Endodermal cell (in vitro differentiated cells): ENCODE measurements at regions not wholly inside any gene's neighbourhood (a gene's known extent, or its start where the extent isn't known, plus 50 kb on each side); places are given as distances from the start of the nearest gene placed in this dataset.

Source experiments
- DNase-seq: peaks from one replicate; pipeline ENCODE4 v3.0.0-alpha.2; 2017
- H3K27ac ChIP-seq: 2 replicates; pipeline ENCODE4 v1.5.1; 2013; ENCODE audit warnings: mild to moderate bottlenecking, low read depth, low read length, moderate library complexity
- H3K27me3 ChIP-seq: 2 replicates; pipeline ENCODE4 v1.6.1; 2013; ENCODE audit warnings: mild to moderate bottlenecking, low read length, moderate library complexity; ENCODE audit not compliant: insufficient read depth, control insufficient read depth, poor library complexity, severe bottlenecking
- H3K36me3 ChIP-seq: 2 replicates; pipeline ENCODE4 v1.7.0; 2013; ENCODE audit warnings: mild to moderate bottlenecking, low read length, moderate library complexity; ENCODE audit not compliant: control insufficient read depth, insufficient read depth
- H3K4me1 ChIP-seq: one replicate; pipeline ENCODE4 v1.7.0; 2013; ENCODE audit warnings: low read length; ENCODE audit not compliant: control insufficient read depth, insufficient read depth
- H3K4me3 ChIP-seq: 2 replicates; pipeline ENCODE4 v1.5.1; 2013; ENCODE audit warnings: mild to moderate bottlenecking, low read length, moderate library complexity
- H3K9ac ChIP-seq: 2 replicates; pipeline ENCODE4 v1.6.1; 2013; ENCODE audit warnings: mild to moderate bottlenecking, low read length, moderate library complexity; ENCODE audit not compliant: poor library complexity, severe bottlenecking; ENCODE audit errors: extremely low read depth
- H3K9me3 ChIP-seq: 2 replicates; pipeline ENCODE4 v1.6.1; 2013; ENCODE audit warnings: mild to moderate bottlenecking, low read length, moderate library complexity; ENCODE audit not compliant: control insufficient read depth
- H3K27ac Mint-ChIP-seq: 2 replicates; pipeline ENCODE4 v1.8.0; 2020; ENCODE audit warnings: mixed read lengths
- H3K27me3 Mint-ChIP-seq: 2 replicates; pipeline ENCODE4 v1.8.0; 2021; ENCODE audit warnings: mild to moderate bottlenecking, mixed read lengths; ENCODE audit not compliant: insufficient read depth
- H3K36me3 Mint-ChIP-seq: 2 replicates; pipeline ENCODE4 v1.8.0; 2020; ENCODE audit warnings: low read depth, mixed read lengths
- H3K4me1 Mint-ChIP-seq: 2 replicates; pipeline ENCODE4 v1.8.0; 2020; ENCODE audit warnings: mixed read lengths
- H3K4me3 Mint-ChIP-seq: 2 replicates; pipeline ENCODE4 v1.8.0; 2020; ENCODE audit warnings: mild to moderate bottlenecking, moderate library complexity, mixed read lengths
- H3K9me3 Mint-ChIP-seq: 2 replicates; pipeline ENCODE4 v1.8.0; 2020; ENCODE audit warnings: mild to moderate bottlenecking, mixed read lengths
- WGBS, 2 experiments: methylation state at CpG; one replicate each; pipeline versions ENCODE4 v1.1.5 to v1.1.7; 2013; ENCODE audit warnings: missing lambda C conversion rate in 2 of 2, mixed read lengths in 1 of 2; ENCODE audit not compliant: insufficient coverage in 1 of 2, insufficient read length in 1 of 2; 5-methylcytosine and 5-hydroxymethylcytosine counted together
- TF ChIP-seq, protein P1 (sequence below): fragments of 200-600 bp; sonication (generic); conservative IDR thresholded peaks from 2 replicates; pipeline ENCODE4 v1.5.0; 2021; ENCODE audit warnings: antibody characterized with exemption, mild to moderate bottlenecking

DNA sequence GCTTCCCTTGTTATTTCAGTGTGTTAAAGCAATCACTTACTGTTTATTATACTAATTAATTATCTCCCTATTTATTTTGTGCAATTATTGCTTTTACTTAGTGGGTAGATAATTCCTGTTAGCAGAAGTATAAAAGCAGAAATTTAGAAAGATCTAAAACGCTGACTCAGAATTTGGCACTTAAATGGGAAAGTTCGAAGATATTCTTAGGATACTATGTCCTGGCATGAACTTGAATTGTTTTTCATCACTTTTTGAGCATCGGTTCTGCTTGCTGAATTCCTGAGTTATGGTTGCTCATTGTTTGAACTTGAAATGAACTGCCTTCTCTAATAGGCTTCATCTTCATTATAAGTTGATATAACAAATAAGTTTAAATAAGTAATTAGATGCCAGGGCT lies 325.4 kb downstream of the JRKL start:
- H3K27ac Mint-ChIP-seq: no peak overlapping the region
- Histone ChIP-seq H3K9ac (no peak overlapping the region), H3K9me3 (peaks cover 11% of the 10 kb centered on the region)

DNA sequence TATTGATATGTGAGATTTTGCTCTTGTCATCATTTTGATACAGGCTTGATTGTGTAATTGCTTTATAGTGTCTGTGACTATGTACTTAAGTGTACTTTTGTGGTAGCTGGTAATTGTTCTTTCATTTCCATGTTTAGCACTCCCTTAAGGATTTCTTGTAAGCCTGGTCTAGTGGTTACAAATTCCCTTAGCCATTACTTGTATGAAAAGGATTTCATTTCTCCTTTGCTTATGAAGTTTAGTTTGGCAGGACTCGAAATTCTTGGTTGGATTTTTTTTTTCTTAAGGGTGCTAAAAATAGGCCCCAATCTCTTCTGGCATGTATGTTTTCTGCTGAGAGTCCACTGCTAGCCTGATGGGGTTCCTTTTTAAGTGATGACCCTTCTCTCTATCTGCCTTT lies 346.8 kb downstream of the JRKL start:
- H3K9ac ChIP-seq: no peak overlapping the region
- Mint-ChIP-seq H3K4me1 (no peaks in the 10 kb centered on the region), H3K4me3 (no peak overlapping the region), H3K27me3 (no peaks in the 10 kb centered on the region), H3K36me3 (peaks cover 1% of the 10 kb centered on the region), H3K9me3 (no peaks in the 10 kb centered on the region), H3K27ac (no peak overlapping the region)
- 80% methylated on average over 1 of the region's 1 CpG; no CpG with 5 or more reads in 1 of the 2 experiments for WGBS, 2 experiments
- no peaks in the 10 kb centered on the region for H3K27me3 ChIP-seq
- DNase-seq: no peak
- no peak overlapping the region for H3K4me3 ChIP-seq
- no peaks in the 10 kb centered on the region for H3K9me3 ChIP-seq
- no peaks in the 10 kb centered on the region for H3K36me3 ChIP-seq
- no peak overlapping the region for H3K27ac ChIP-seq
- no peaks in the 10 kb centered on the region for H3K4me1 ChIP-seq
- TF ChIP-seq, protein P1, sequence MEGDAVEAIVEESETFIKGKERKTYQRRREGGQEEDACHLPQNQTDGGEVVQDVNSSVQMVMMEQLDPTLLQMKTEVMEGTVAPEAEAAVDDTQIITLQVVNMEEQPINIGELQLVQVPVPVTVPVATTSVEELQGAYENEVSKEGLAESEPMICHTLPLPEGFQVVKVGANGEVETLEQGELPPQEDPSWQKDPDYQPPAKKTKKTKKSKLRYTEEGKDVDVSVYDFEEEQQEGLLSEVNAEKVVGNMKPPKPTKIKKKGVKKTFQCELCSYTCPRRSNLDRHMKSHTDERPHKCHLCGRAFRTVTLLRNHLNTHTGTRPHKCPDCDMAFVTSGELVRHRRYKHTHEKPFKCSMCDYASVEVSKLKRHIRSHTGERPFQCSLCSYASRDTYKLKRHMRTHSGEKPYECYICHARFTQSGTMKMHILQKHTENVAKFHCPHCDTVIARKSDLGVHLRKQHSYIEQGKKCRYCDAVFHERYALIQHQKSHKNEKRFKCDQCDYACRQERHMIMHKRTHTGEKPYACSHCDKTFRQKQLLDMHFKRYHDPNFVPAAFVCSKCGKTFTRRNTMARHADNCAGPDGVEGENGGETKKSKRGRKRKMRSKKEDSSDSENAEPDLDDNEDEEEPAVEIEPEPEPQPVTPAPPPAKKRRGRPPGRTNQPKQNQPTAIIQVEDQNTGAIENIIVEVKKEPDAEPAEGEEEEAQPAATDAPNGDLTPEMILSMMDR: no peak

More for the DNA sequence above, 325.4 kb downstream of the JRKL start:
- peaks cover 7% of the 10 kb centered on the region for H3K36me3 ChIP-seq
- no peak for DNase-seq
- Mint-ChIP-seq H3K9me3 (no peaks in the 10 kb centered on the region), H3K4me3 (no peak overlapping the region), H3K27me3 (no peaks in the 10 kb centered on the region), H3K36me3 (peaks cover 7% of the 10 kb centered on the region), H3K4me1 (peaks cover 2% of the 10 kb centered on the region)
- H3K27me3 ChIP-seq: no peaks in the 10 kb centered on the region
- 93% methylated on average over 2 to 3 of the region's 3 CpGs for WGBS, 2 experiments
- no peaks in the 10 kb centered on the region for H3K4me1 ChIP-seq
- TF ChIP-seq, protein P1: no peak
- no peak overlapping the region for H3K27ac ChIP-seq
- no peak overlapping the region for H3K4me3 ChIP-seq

DNA sequence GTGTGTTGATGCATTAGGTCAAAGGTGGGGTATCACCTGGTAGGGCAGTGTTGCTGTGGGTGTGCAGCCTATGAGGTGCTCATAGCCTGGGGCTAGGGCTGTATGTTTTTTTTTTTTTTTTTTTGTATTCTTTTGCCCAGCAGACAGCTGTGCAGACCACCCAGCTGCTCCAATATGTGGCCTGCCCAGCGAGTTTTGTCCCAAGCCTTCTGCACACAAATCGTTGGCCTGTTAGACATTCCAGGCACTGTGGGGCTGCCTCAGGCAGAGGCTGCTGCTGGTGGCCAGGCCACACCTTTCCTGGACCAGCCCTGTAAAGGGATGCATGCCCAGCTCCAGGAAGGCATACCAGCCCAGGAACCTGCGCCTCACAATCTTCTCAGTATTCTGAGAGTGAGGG lies 348.5 kb downstream of the JRKL start:
- H3K9me3 Mint-ChIP-seq: peaks cover 2% of the 10 kb centered on the region
- no peaks in the 10 kb centered on the region for H3K27me3 ChIP-seq

More for the DNA sequence above, 348.5 kb downstream of the JRKL start:
- H3K4me1 Mint-ChIP-seq: no peaks in the 10 kb centered on the region
- DNase-seq: no peak
- no peaks in the 10 kb centered on the region for H3K4me1 ChIP-seq
- no peak overlapping the region for H3K4me3 Mint-ChIP-seq
- no peak overlapping the region for H3K27ac Mint-ChIP-seq
- H3K27me3 Mint-ChIP-seq: no peaks in the 10 kb centered on the region
- H3K9ac ChIP-seq: no peak overlapping the region
- H3K36me3 ChIP-seq: no peaks in the 10 kb centered on the region
- no peaks in the 10 kb centered on the region for H3K9me3 ChIP-seq
- H3K27ac ChIP-seq: no peak overlapping the region
- H3K36me3 Mint-ChIP-seq: peaks cover 5% of the 10 kb centered on the region
- 89 to 96% methylated on average over 3 of the region's 3 CpGs for WGBS, 2 experiments
- TF ChIP-seq, protein P1: no peak
- H3K4me3 ChIP-seq: no peak overlapping the region
